Ishikawa (cell line): ENCODE measurements at regions not wholly inside any gene's neighbourhood (a gene's known extent, or its start where the extent isn't known, plus 50 kb on each side); places are given as distances from the start of the nearest gene placed in this dataset.

Experiments
- CEBPB ChIP-seq: IDR thresholded peaks from 2 replicates; pipeline ENCODE4 v1.6.1; 2012
- CREB1 ChIP-seq: IDR thresholded peaks from 2 replicates; pipeline ENCODE4 v1.6.1; 2012; ENCODE audit warnings: low read depth
- EGR1 ChIP-seq: IDR thresholded peaks from 2 replicates; pipeline ENCODE4 v1.6.1; 2012
- EP300 ChIP-seq: IDR thresholded peaks from 2 replicates; pipeline ENCODE4 v1.6.1; 2012; ENCODE audit warnings: borderline replicate concordance
- FOXM1 ChIP-seq: IDR thresholded peaks from 2 replicates; pipeline ENCODE4 v1.6.1; 2012; ENCODE audit warnings: low read depth, borderline replicate concordance
- NFIC ChIP-seq: IDR thresholded peaks from 2 replicates; pipeline ENCODE4 v1.6.1; 2012
- RAD21 ChIP-seq: IDR thresholded peaks from 2 replicates; pipeline ENCODE4 v1.6.1; 2012; ENCODE audit warnings: low read depth
- TAF1 ChIP-seq: IDR thresholded peaks from 2 replicates; pipeline ENCODE4 v1.6.1; 2012; ENCODE audit warnings: low read depth, mild to moderate bottlenecking
- TCF12 ChIP-seq: IDR thresholded peaks from 2 replicates; pipeline ENCODE4 v1.6.1; 2012; ENCODE audit warnings: low read depth
- USF1 ChIP-seq: IDR thresholded peaks from 2 replicates; pipeline ENCODE4 v1.6.1; 2012
- YY1 ChIP-seq: IDR thresholded peaks from 2 replicates; pipeline ENCODE4 v1.6.1; 2012; ENCODE audit warnings: low read depth
- ZBTB7A ChIP-seq: IDR thresholded peaks from 2 replicates; pipeline ENCODE4 v1.6.1; 2012; ENCODE audit warnings: low read depth
- TF ChIP-seq, protein P1 (sequence below): IDR thresholded peaks from 2 replicates; pipeline ENCODE4 v1.6.1; 2012; ENCODE audit warnings: low read depth, mild to moderate bottlenecking
- TF ChIP-seq, protein P2 (sequence below): IDR thresholded peaks from 2 replicates; pipeline ENCODE4 v1.6.1; 2012

GRCh38 chr4:92251711-92252110 lies 52.1 kb upstream of the GRID2 start:
- TF ChIP-seq EGR1 (no peak), YY1 (no peak), NFIC (no peak), TAF1 (no peak), EP300 (no peak), CEBPB (no peak), USF1 (no peak), RAD21 (no peak), CREB1 (no peak), ZBTB7A (no peak), FOXM1 (no peak), TCF12 (no peak)
- TF ChIP-seq, protein P1, sequence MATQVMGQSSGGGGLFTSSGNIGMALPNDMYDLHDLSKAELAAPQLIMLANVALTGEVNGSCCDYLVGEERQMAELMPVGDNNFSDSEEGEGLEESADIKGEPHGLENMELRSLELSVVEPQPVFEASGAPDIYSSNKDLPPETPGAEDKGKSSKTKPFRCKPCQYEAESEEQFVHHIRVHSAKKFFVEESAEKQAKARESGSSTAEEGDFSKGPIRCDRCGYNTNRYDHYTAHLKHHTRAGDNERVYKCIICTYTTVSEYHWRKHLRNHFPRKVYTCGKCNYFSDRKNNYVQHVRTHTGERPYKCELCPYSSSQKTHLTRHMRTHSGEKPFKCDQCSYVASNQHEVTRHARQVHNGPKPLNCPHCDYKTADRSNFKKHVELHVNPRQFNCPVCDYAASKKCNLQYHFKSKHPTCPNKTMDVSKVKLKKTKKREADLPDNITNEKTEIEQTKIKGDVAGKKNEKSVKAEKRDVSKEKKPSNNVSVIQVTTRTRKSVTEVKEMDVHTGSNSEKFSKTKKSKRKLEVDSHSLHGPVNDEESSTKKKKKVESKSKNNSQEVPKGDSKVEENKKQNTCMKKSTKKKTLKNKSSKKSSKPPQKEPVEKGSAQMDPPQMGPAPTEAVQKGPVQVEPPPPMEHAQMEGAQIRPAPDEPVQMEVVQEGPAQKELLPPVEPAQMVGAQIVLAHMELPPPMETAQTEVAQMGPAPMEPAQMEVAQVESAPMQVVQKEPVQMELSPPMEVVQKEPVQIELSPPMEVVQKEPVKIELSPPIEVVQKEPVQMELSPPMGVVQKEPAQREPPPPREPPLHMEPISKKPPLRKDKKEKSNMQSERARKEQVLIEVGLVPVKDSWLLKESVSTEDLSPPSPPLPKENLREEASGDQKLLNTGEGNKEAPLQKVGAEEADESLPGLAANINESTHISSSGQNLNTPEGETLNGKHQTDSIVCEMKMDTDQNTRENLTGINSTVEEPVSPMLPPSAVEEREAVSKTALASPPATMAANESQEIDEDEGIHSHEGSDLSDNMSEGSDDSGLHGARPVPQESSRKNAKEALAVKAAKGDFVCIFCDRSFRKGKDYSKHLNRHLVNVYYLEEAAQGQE: no peak
- TF ChIP-seq, protein P2, sequence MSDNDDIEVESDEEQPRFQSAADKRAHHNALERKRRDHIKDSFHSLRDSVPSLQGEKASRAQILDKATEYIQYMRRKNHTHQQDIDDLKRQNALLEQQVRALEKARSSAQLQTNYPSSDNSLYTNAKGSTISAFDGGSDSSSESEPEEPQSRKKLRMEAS: no peak
